ENCODE measurements at regions not wholly inside any gene's neighbourhood (a gene's known extent, or its start where the extent isn't known, plus 50 kb on each side); places are given as distances from the start of the nearest gene placed in this dataset.

- no peaks in the 10 kb centered on the region for H3K36me3 ChIP-seq (ENCODE audit: control insufficient read depth in 4 of 4, insufficient read depth in 4 of 4, low read length in 4 of 4)
- WGBS, 2 donors: 77 to 84% methylated on average over 8 of the region's 8 CpGs
- DNase-seq: peak; percentile 46 to 68 (median 53)
- no peak overlapping the region for H3K4me3 ChIP-seq
- no peak for ATAC-seq (ENCODE audit: insufficient read depth, low FRiP score)
- H3K4me1 ChIP-seq (ENCODE audit: control insufficient read depth in 5 of 5, insufficient read depth in 5 of 5, low read length in 5 of 5): peaks cover 0 to 13% (median 8%) of the 10 kb centered on the region in 5 donors
- H3K27me3 ChIP-seq (ENCODE audit: control insufficient read depth in 3 of 3, insufficient read depth in 3 of 3, low read length in 2 of 3): peaks cover 0 to 11% (median 0%) of the 10 kb centered on the region in 3 donors
- H3K9ac ChIP-seq (ENCODE audit: insufficient read depth in 1 of 2, low read length in 2 of 2): no peak overlapping the region
- no peak for TF ChIP-seq CTCF (IDR thresholded peaks at IDR 0.05; ENCODE audit: control extremely low read depth, extremely low read depth)
- no peaks in the 10 kb centered on the region for H3K9me3 ChIP-seq (ENCODE audit: control insufficient read depth in 4 of 4, insufficient read depth in 3 of 4, low read length in 3 of 4)
- H3K27ac ChIP-seq (ENCODE audit: low read depth in 1 of 2, low read length in 1 of 2): no peak overlapping the region
These were observed 55.9 kb downstream of the ZBTB18 start for GRCh38 chr1:244106837-244107493.

GRCh38 chr1:244111027-244111426, 59.9 kb downstream of the ZBTB18 start:
- H3K9ac ChIP-seq (ENCODE audit: insufficient read depth in 1 of 2, low read length in 2 of 2): no peak overlapping the region
- H3K4me3 ChIP-seq: no peak overlapping the region
- DNase-seq (no peak), ATAC-seq (ENCODE audit: insufficient read depth, low FRiP score) (no peak)
- no peak for TF ChIP-seq CTCF (IDR thresholded peaks at IDR 0.05; ENCODE audit: control extremely low read depth, extremely low read depth)
- no peaks in the 10 kb centered on the region for H3K9me3 ChIP-seq (ENCODE audit: control insufficient read depth in 4 of 4, insufficient read depth in 3 of 4, low read length in 3 of 4)
- no peaks in the 10 kb centered on the region for H3K36me3 ChIP-seq (ENCODE audit: control insufficient read depth in 4 of 4, insufficient read depth in 4 of 4, low read length in 4 of 4)
- peaks cover 0 to 10% (median 7%) of the 10 kb centered on the region in 5 donors for H3K4me1 ChIP-seq (ENCODE audit: control insufficient read depth in 5 of 5, insufficient read depth in 5 of 5, low read length in 5 of 5)
- peaks cover 0 to 8% (median 0%) of the 10 kb centered on the region in 3 donors for H3K27me3 ChIP-seq (ENCODE audit: control insufficient read depth in 3 of 3, insufficient read depth in 3 of 3, low read length in 2 of 3)
- no peak overlapping the region for H3K27ac ChIP-seq (ENCODE audit: low read depth in 1 of 2, low read length in 1 of 2)
- whole genome bisulfite sequencing, 2 donors: 67 to 84% methylated on average over 7 of the region's 7 CpGs

GRCh38 chr1:244112041-244112440, 61.0 kb downstream of the ZBTB18 start:
- Histone ChIP-seq H3K27me3 (ENCODE audit: control insufficient read depth in 3 of 3, insufficient read depth in 3 of 3, low read length in 2 of 3) (peaks cover 0 to 8% (median 0%) of the 10 kb centered on the region in 3 donors), H3K4me1 (ENCODE audit: control insufficient read depth in 5 of 5, insufficient read depth in 5 of 5, low read length in 5 of 5) (peaks cover 0 to 5% (median 3%) of the 10 kb centered on the region in 5 donors), H3K9ac (ENCODE audit: insufficient read depth in 1 of 2, low read length in 2 of 2) (no peak overlapping the region), H3K36me3 (ENCODE audit: control insufficient read depth in 4 of 4, insufficient read depth in 4 of 4, low read length in 4 of 4) (no peaks in the 10 kb centered on the region), H3K27ac (ENCODE audit: low read depth in 1 of 2, low read length in 1 of 2) (no peak overlapping the region), H3K9me3 (ENCODE audit: control insufficient read depth in 4 of 4, insufficient read depth in 3 of 4, low read length in 3 of 4) (no peaks in the 10 kb centered on the region), H3K4me3 (no peak overlapping the region)
- DNase-seq (no peak), ATAC-seq (ENCODE audit: insufficient read depth, low FRiP score) (no peak)
- TF ChIP-seq CTCF (IDR thresholded peaks at IDR 0.05; ENCODE audit: control extremely low read depth, extremely low read depth): no peak
- 94 to 98% methylated on average over 5 of the region's 5 CpGs for WGBS, 2 donors

GRCh38 chr1:244112636-244113035, 61.6 kb downstream of the ZBTB18 start:
- DNase-seq (no peak), ATAC-seq (ENCODE audit: insufficient read depth, low FRiP score) (no peak)
- H3K27ac ChIP-seq (ENCODE audit: low read depth in 1 of 2, low read length in 1 of 2): no peak overlapping the region
- H3K9ac ChIP-seq (ENCODE audit: insufficient read depth in 1 of 2, low read length in 2 of 2): no peak overlapping the region
- WGBS, 2 donors: 96 to 100% methylated on average over 1 of the region's 1 CpG
- H3K36me3 ChIP-seq (ENCODE audit: control insufficient read depth in 4 of 4, insufficient read depth in 4 of 4, low read length in 4 of 4): no peaks in the 10 kb centered on the region
- no peaks in the 10 kb centered on the region for H3K4me1 ChIP-seq (ENCODE audit: control insufficient read depth in 5 of 5, insufficient read depth in 5 of 5, low read length in 5 of 5)
- TF ChIP-seq CTCF (IDR thresholded peaks at IDR 0.05; ENCODE audit: control extremely low read depth, extremely low read depth): no peak
- H3K9me3 ChIP-seq (ENCODE audit: control insufficient read depth in 4 of 4, insufficient read depth in 3 of 4, low read length in 3 of 4): no peaks in the 10 kb centered on the region
- peaks cover 0 to 8% (median 0%) of the 10 kb centered on the region in 3 donors for H3K27me3 ChIP-seq (ENCODE audit: control insufficient read depth in 3 of 3, insufficient read depth in 3 of 3, low read length in 2 of 3)
- no peak overlapping the region for H3K4me3 ChIP-seq

Data from lung (tissue), 11 donors.